ENCODE measurements at regions not wholly inside any gene's neighbourhood (a gene's known extent, or its start where the extent isn't known, plus 50 kb on each side); places are given as distances from the start of the nearest gene placed in this dataset.

DNA sequence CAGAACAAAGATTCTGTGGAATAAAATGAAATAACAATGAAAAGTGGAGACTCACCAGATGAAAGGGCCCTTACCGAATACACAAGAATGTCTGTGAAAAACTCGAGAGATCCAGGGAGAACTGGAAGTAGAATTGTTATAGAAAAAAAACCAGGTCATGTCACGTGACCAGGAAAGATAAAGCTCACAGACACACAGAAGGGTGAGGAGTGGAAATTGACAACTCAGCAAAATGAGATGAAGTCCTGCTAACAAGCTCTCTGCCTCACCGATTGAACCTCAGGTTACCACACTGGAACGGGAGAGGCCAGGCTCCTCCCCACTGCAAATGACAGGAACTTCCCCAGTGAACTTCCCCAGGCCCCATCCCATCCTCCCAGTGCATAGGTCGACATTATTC is 1618.0 kb upstream of the PCDH10 start:
- no peak overlapping the region for H3K4me3 ChIP-seq (ENCODE audit: low read depth, low read length)
- TF ChIP-seq, protein P1, sequence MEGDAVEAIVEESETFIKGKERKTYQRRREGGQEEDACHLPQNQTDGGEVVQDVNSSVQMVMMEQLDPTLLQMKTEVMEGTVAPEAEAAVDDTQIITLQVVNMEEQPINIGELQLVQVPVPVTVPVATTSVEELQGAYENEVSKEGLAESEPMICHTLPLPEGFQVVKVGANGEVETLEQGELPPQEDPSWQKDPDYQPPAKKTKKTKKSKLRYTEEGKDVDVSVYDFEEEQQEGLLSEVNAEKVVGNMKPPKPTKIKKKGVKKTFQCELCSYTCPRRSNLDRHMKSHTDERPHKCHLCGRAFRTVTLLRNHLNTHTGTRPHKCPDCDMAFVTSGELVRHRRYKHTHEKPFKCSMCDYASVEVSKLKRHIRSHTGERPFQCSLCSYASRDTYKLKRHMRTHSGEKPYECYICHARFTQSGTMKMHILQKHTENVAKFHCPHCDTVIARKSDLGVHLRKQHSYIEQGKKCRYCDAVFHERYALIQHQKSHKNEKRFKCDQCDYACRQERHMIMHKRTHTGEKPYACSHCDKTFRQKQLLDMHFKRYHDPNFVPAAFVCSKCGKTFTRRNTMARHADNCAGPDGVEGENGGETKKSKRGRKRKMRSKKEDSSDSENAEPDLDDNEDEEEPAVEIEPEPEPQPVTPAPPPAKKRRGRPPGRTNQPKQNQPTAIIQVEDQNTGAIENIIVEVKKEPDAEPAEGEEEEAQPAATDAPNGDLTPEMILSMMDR (IDR thresholded peaks at IDR 0.05; ENCODE audit: insufficient read depth, low read length): no peak
- no peak for DNase-seq (ENCODE audit: low read depth)

- no peak for DNase-seq (ENCODE audit: low read depth)
- no peak overlapping the region for H3K4me3 ChIP-seq (ENCODE audit: low read depth, low read length)
- TF ChIP-seq, protein P1 (IDR thresholded peaks at IDR 0.05; ENCODE audit: insufficient read depth, low read length): no peak
Observed at GRCh38 chr4:131534944-131535645, 1614.0 kb upstream of the PCDH10 start.

GRCh38 chr4:131540256-131540655 is 1608.8 kb upstream of the PCDH10 start:
- TF ChIP-seq, protein P1 (IDR thresholded peaks at IDR 0.05; ENCODE audit: insufficient read depth, low read length): no peak
- H3K4me3 ChIP-seq (ENCODE audit: low read depth, low read length): no peak overlapping the region
- DNase-seq (ENCODE audit: low read depth): no peak

DNA sequence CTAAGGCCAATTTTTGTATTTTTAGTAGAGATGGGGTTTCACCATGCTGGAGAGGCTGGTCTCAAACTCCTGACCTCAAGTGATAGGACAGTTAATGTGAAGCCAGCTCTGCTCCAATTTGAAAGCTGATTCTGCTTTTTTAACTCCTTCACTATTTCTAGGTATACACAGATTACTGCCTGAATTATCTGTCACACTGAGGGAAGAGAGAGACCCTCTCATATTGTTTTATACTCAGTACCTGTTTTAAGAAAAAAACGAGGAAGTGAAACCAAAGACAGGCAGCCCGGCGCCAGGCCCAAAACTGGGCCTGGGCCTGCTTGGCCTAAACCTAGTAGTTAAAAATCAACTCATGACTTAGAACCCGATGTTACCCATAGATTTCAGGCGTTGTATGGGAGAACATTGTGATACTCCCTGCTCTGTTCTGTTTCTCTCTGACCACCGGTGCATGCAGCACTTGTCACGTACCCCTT is 1601.5 kb upstream of the PCDH10 start:
- TF ChIP-seq, protein P1 (IDR thresholded peaks at IDR 0.05; ENCODE audit: insufficient read depth, low read length): no peak

GRCh38 chr4:131551306-131551705 is 1597.8 kb upstream of the PCDH10 start:
- TF ChIP-seq, protein P1 (IDR thresholded peaks at IDR 0.05; ENCODE audit: insufficient read depth, low read length): no peak
- DNase-seq (ENCODE audit: low read depth): no peak
- H3K4me3 ChIP-seq (ENCODE audit: low read depth, low read length): no peak overlapping the region

More for the DNA sequence above, 1601.5 kb upstream of the PCDH10 start:
- no peak overlapping the region for H3K4me3 ChIP-seq (ENCODE audit: low read depth, low read length)
- DNase-seq (ENCODE audit: low read depth): no peak

DNA sequence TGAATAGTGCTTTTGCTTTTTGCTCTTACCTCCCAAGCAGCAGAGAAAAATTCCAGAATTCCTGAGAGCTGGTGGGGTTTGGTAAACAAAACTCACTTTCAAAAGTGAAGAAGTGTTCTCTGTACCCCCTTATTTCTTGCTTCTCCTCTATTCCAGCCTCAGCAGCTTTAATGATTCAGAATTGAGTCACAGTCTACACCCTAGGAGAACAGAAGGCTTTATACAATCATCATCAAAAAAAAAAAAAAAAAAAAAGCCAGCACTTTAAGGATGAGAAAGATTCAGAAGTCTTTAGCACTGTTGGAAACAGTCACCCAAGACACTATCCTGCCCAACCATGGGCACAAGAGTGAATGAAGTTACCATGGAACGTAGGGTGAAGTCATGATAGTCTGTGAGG is 1583.1 kb upstream of the PCDH10 start:
- no peak for DNase-seq (ENCODE audit: low read depth)
- TF ChIP-seq, protein P1 (IDR thresholded peaks at IDR 0.05; ENCODE audit: insufficient read depth, low read length): no peak
- H3K4me3 ChIP-seq (ENCODE audit: low read depth, low read length): no peak overlapping the region

DNA sequence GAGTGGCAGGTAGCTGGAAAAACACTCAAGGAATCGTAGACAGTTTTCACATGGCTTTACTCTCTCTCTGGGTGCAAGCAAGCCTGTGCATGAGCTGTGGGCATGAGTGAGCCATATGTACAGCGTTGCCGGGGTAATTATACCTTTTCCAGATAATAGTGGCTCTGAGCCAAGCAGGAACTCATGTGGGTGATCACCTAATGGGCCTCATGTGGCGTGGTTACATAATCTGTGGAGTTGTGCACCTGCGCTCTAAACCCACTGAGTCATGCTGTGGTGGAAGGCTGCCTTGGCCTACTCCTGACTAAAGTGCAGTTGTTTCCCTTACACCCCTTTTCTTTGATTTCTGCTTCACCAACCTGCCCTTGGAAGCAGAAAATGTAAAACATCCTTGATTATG is 1564.5 kb upstream of the PCDH10 start:
- DNase-seq (ENCODE audit: low read depth): no peak
- TF ChIP-seq, protein P1 (IDR thresholded peaks at IDR 0.05; ENCODE audit: insufficient read depth, low read length): no peak
- no peak overlapping the region for H3K4me3 ChIP-seq (ENCODE audit: low read depth, low read length)
